ENCODE measurements at regions not wholly inside any gene's neighbourhood (a gene's known extent, or its start where the extent isn't known, plus 50 kb on each side); places are given as distances from the start of the nearest gene placed in this dataset.

DNA sequence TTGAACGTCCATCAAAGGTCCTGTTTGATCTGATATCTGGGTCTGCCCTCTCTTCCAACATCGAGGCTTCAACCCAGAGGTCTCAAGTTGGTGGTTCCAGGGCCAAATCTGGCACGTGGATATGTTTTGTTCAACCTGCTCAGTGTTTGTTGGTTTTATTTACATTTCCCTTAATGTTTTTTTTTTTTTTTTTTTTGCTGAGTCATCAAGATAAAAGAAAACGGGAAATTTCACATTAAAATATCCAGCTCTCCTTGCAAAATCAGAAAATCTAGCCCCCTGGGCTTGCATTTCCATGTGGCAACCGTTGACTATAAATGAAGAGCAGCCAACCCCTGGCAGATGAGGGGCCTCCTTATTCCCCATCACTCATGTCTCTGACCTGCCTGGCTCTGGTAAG lies 765.6 kb upstream of the TBX3 start:
- no peak for DNase-seq
- no peak overlapping the region for H3K27ac Mint-ChIP-seq
- no peaks in the 10 kb centered on the region for H3K9me3 Mint-ChIP-seq (ENCODE audit: insufficient read depth)
- H3K27me3 Mint-ChIP-seq (ENCODE audit: low read depth) = peaks cover 23% of the 10 kb centered on the region
- H3K4me1 Mint-ChIP-seq (ENCODE audit: low read depth) = peaks cover 3% of the 10 kb centered on the region
- no peak overlapping the region for H3K4me3 Mint-ChIP-seq
- no peak for ATAC-seq
- CTCF ChIA-PET = no interaction called here
- POLR2A ChIA-PET = no interaction called here
- no peaks in the 10 kb centered on the region for H3K36me3 Mint-ChIP-seq (ENCODE audit: low read depth)

DNA sequence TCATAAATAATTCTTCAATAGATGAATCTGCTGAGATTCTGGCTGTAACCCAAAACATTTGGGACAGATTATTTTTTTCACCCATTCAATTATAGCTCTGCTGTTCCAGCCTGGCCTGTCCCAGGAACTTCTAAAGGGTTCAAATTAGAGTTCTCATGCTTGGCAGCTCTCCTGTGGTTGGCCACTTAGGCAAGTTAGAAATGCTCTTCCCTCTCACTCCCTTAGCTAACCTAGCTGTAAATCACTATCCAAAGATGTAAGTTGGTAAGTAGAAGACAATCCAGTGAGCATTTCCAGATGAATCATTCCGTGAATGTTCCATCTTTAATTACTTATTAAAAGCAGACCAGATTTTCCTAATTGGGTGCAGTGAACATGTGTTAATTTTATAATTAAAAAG lies 760.4 kb upstream of the TBX3 start:
- Mint-ChIP-seq H3K4me3 (no peak overlapping the region), H3K27ac (no peak overlapping the region), H3K36me3 (ENCODE audit: low read depth) (no peaks in the 10 kb centered on the region), H3K27me3 (ENCODE audit: low read depth) (no peaks in the 10 kb centered on the region), H3K4me1 (ENCODE audit: low read depth) (no peaks in the 10 kb centered on the region), H3K9me3 (ENCODE audit: insufficient read depth) (no peaks in the 10 kb centered on the region)
- DNase-seq (no peak), ATAC-seq (no peak)
- CTCF ChIA-PET = no interaction called here
- POLR2A ChIA-PET = no interaction called here

DNA sequence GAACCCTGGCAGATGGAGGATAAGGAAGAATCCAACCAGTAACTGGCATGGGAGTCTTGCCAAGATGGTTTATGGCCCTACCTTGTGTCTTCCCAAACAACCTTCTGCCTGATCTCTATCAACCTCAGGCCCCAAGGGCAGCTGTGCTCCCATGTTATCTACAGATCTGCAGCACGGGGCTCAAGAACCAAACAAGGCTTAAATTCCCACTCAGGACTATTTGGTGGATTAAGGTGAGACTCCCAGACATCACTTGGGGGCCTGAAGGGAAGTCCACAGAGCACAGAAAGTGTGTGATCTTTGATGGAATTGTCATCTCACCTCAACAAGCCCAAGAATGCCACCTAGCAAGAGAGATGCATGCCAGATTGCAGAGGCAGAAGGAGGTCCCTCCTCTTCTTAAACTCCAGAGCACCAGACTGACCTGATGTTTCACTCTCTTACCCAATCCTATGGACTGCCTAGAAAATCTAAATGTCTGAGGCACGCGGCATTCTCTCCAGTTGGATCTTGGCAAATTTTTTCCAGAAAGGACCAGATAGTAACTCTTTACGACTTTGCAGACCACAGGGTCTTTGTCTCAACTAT lies 759.5 kb upstream of the TBX3 start:
- no peak for ATAC-seq
- no peaks in the 10 kb centered on the region for H3K9me3 Mint-ChIP-seq (ENCODE audit: insufficient read depth)
- no peaks in the 10 kb centered on the region for H3K36me3 Mint-ChIP-seq (ENCODE audit: low read depth)
- no peaks in the 10 kb centered on the region for H3K4me1 Mint-ChIP-seq (ENCODE audit: low read depth)
- no peaks in the 10 kb centered on the region for H3K27me3 Mint-ChIP-seq (ENCODE audit: low read depth)
- POLR2A ChIA-PET = no interaction called here
- DNase-seq = no peak
- CTCF ChIA-PET = no interaction called here
- H3K4me3 Mint-ChIP-seq = no peak overlapping the region
- no peak overlapping the region for H3K27ac Mint-ChIP-seq

DNA sequence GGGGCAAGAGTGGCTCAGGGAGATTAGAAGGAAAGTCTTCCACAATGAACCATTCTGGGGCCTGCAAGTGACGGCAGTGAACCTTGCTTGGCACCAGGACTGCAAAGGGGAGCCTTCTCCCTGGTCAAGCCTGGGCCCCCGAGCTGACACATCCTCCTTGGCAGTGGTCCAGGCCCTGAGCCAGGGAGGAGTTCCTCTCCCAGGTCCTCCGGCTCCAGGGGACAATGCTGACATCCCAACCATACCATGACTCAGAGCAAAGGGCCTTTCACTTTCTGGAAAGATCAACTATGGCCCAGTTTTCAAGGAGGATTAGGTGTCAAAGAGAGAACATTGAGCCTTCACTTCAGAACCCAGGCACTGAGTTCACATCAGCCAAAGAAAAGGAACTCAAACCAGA lies 756.5 kb upstream of the TBX3 start:
- ATAC-seq (no peak), DNase-seq (no peak)
- no peaks in the 10 kb centered on the region for H3K9me3 Mint-ChIP-seq (ENCODE audit: insufficient read depth)

GRCh38 chr12:115439008-115439601 lies 755.1 kb upstream of the TBX3 start:
- H3K27ac Mint-ChIP-seq = no peak overlapping the region
- no peaks in the 10 kb centered on the region for H3K27me3 Mint-ChIP-seq (ENCODE audit: low read depth)
- no peaks in the 10 kb centered on the region for H3K4me1 Mint-ChIP-seq (ENCODE audit: low read depth)
- DNase-seq (no peak), ATAC-seq (no peak)
- POLR2A ChIA-PET = no interaction called here
- H3K9me3 Mint-ChIP-seq (ENCODE audit: insufficient read depth) = no peaks in the 10 kb centered on the region
- CTCF ChIA-PET = no interaction called here
- H3K4me3 Mint-ChIP-seq = no peak overlapping the region
- no peaks in the 10 kb centered on the region for H3K36me3 Mint-ChIP-seq (ENCODE audit: low read depth)

More for the DNA sequence above, 756.5 kb upstream of the TBX3 start:
- Mint-ChIP-seq H3K27ac (no peak overlapping the region), H3K27me3 (ENCODE audit: low read depth) (no peaks in the 10 kb centered on the region), H3K36me3 (ENCODE audit: low read depth) (no peaks in the 10 kb centered on the region), H3K4me1 (ENCODE audit: low read depth) (no peaks in the 10 kb centered on the region), H3K4me3 (no peak overlapping the region)
- CTCF ChIA-PET = no interaction called here
- POLR2A ChIA-PET = no interaction called here

GRCh38 chr12:115438314-115438713 lies 754.3 kb upstream of the TBX3 start:
- Mint-ChIP-seq H3K4me1 (ENCODE audit: low read depth) (no peaks in the 10 kb centered on the region), H3K36me3 (ENCODE audit: low read depth) (no peaks in the 10 kb centered on the region), H3K4me3 (no peak overlapping the region), H3K27me3 (ENCODE audit: low read depth) (no peaks in the 10 kb centered on the region), H3K27ac (no peak overlapping the region), H3K9me3 (ENCODE audit: insufficient read depth) (no peaks in the 10 kb centered on the region)
- ChIA-PET CTCF (no interaction called here), POLR2A (no interaction called here)
- DNase-seq (no peak), ATAC-seq (no peak)

DNA sequence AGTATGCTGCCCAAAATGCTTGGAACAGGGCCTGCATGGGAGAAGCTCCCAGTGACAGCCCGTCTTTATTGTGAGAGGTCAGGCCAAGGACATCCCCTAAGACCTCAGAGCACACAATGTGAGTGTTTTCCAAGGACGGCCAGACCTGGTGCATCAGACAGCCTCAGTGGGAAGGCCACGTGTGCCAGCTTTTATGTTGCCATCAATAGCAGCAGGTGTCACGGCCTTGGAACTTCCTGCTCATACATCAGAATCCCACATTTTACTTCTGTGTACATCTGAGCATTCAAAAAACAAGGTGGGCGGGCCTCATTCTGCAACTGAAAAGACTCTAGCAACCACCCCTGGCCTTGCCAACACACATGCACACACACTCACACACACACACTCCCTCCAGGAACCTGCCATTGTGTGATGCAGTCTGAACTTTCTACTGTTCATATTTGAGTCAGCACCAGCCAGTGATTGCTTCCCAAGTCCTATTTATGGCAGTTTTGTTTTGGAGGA lies 753.1 kb upstream of the TBX3 start:
- H3K36me3 Mint-ChIP-seq (ENCODE audit: low read depth) = no peaks in the 10 kb centered on the region
- no peak overlapping the region for H3K4me3 Mint-ChIP-seq
- no peaks in the 10 kb centered on the region for H3K9me3 Mint-ChIP-seq (ENCODE audit: insufficient read depth)
- DNase-seq (no peak), ATAC-seq (no peak)
- CTCF ChIA-PET = no interaction called here
- H3K27me3 Mint-ChIP-seq (ENCODE audit: low read depth) = no peaks in the 10 kb centered on the region
- H3K27ac Mint-ChIP-seq = no peak overlapping the region
- no peaks in the 10 kb centered on the region for H3K4me1 Mint-ChIP-seq (ENCODE audit: low read depth)
- POLR2A ChIA-PET = no interaction called here

DNA sequence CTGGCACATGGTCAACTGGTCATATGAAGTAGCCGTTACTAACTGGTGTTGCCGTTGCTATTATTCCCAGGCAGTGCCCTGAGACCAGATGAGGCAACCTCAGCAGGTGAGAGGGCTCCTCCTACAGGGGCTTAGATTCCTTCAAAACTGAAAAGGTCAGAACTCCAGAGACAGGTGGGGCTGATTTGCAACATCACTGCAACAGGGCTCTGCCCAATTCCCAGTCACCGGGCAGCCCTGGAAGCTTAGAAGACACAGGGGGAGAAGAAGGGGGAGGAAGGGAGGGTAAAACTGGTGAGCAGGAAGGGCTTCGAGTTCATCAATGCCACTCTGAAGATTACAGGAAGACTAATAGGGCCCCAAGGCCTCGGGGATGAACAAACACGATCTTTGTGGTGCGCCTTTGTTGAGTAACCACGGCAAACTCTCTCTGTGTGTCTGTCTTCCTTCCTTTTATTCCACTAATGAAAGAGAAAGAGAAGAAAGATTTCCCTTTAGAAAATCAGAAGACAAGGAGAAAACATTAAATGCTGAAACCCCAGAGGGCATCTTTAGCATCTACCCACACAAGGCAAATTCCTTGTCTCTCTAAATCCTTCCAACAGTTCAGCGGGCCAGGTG lies 749.1 kb upstream of the TBX3 start:
- Mint-ChIP-seq H3K4me1 (ENCODE audit: low read depth) (no peaks in the 10 kb centered on the region), H3K36me3 (ENCODE audit: low read depth) (no peaks in the 10 kb centered on the region), H3K4me3 (no peak overlapping the region), H3K9me3 (ENCODE audit: insufficient read depth) (no peaks in the 10 kb centered on the region), H3K27me3 (ENCODE audit: low read depth) (no peaks in the 10 kb centered on the region), H3K27ac (no peak overlapping the region)
- ChIA-PET CTCF (no interaction called here), POLR2A (no interaction called here)
- ATAC-seq (no peak), DNase-seq (no peak)

- Mint-ChIP-seq H3K27me3 (ENCODE audit: low read depth) (no peaks in the 10 kb centered on the region), H3K27ac (no peak overlapping the region), H3K4me3 (no peak overlapping the region), H3K4me1 (ENCODE audit: low read depth) (no peaks in the 10 kb centered on the region), H3K9me3 (ENCODE audit: insufficient read depth) (no peaks in the 10 kb centered on the region), H3K36me3 (ENCODE audit: low read depth) (no peaks in the 10 kb centered on the region)
- no peak for DNase-seq
- POLR2A ChIA-PET = no interaction called here
- CTCF ChIA-PET = no interaction called here
- no peak for ATAC-seq
Measured at GRCh38 chr12:115430636-115431035, 746.7 kb upstream of the TBX3 start.

DNA sequence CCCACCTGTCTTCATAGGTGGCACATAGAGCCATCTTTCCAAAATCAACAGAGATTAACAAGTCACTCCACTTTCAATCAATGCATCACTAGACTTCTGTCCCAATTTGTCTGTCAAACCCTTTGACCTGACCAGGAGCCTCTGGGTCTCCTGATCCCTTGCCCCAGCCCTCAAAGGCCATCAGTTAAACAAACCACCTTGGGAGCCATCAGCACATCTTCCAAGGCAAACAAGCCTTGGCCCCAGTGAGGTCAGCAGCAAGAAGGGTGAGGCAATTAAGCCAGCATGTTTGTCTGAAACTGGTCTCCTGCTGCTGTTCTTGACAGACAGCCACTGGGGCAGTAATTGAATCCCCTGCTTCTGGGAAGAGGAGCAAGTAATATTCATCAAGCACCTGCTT lies 742.8 kb upstream of the TBX3 start:
- Mint-ChIP-seq H3K27me3 (ENCODE audit: low read depth) (no peaks in the 10 kb centered on the region), H3K4me1 (ENCODE audit: low read depth) (no peaks in the 10 kb centered on the region), H3K9me3 (ENCODE audit: insufficient read depth) (no peaks in the 10 kb centered on the region), H3K27ac (no peak overlapping the region), H3K36me3 (ENCODE audit: low read depth) (no peaks in the 10 kb centered on the region), H3K4me3 (no peak overlapping the region)
- no peak for ATAC-seq
- ChIA-PET POLR2A (no interaction called here), CTCF (no interaction called here)
- no peak for DNase-seq

GRCh38 chr12:115424003-115424402 lies 740.0 kb upstream of the TBX3 start:
- DNase-seq = no peak
- Mint-ChIP-seq H3K27ac (no peak overlapping the region), H3K9me3 (ENCODE audit: insufficient read depth) (no peaks in the 10 kb centered on the region), H3K4me1 (ENCODE audit: low read depth) (no peaks in the 10 kb centered on the region), H3K36me3 (ENCODE audit: low read depth) (no peaks in the 10 kb centered on the region), H3K27me3 (ENCODE audit: low read depth) (no peaks in the 10 kb centered on the region), H3K4me3 (no peak overlapping the region)
- no peak for ATAC-seq
- POLR2A ChIA-PET = no interaction called here
- CTCF ChIA-PET = no interaction called here

DNA sequence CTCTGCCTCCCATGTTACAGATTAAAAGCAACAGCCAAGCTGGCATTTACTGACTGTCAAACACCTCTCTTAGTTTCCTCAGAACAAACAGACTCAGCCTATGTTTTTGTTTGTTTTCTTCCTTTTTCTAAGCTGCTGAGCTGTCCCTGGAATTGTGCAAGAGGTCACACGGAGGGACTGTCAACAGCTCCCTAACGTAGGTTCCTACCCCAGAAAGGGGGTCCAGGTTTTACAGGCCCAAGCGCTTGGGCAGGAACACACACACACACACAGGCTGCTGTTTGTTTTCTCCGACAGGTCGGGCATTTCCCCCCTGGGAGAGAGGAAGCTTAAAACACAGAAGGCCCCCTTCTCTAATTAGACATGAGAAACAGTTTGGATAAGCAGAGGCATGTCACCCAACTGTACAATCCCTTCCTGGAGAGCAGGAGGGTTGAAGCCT lies 739.6 kb upstream of the TBX3 start:
- Mint-ChIP-seq H3K4me1 (ENCODE audit: low read depth) (no peaks in the 10 kb centered on the region), H3K27me3 (ENCODE audit: low read depth) (no peaks in the 10 kb centered on the region), H3K36me3 (ENCODE audit: low read depth) (no peaks in the 10 kb centered on the region), H3K4me3 (no peak overlapping the region), H3K9me3 (ENCODE audit: insufficient read depth) (no peaks in the 10 kb centered on the region), H3K27ac (no peak overlapping the region)
- POLR2A ChIA-PET = no interaction called here
- CTCF ChIA-PET = no interaction called here
- ATAC-seq (no peak), DNase-seq (no peak)
